Sigmoid colon (tissue), 6 donors: ENCODE measurements at regions not wholly inside any gene's neighbourhood (a gene's known extent, or its start where the extent isn't known, plus 50 kb on each side); places are given as distances from the start of the nearest gene placed in this dataset.

Experiments
- DNase-seq: peaks from one replicate; pipeline ENCODE4 v3.0.0-alpha.2; 2019
- H3K27ac ChIP-seq, 4 donors: fragments of 200-600 bp; sonication (generic); one replicate each; pipeline ENCODE4 v1.5.1; 2016 to 2019; ENCODE audit warnings: mild to moderate bottlenecking in 1 of 4
- H3K27me3 ChIP-seq, 3 donors: fragments of 200-600 bp; sonication (generic); one replicate each; pipeline ENCODE4 v1.5.1; 2019; ENCODE audit warnings: mild to moderate bottlenecking in 1 of 3
- H3K36me3 ChIP-seq, 4 donors: fragments of 200-600 bp; sonication (generic); one replicate each; pipeline ENCODE4 v1.5.1; 2016 to 2019
- H3K4me1 ChIP-seq, 4 donors: fragments of 200-600 bp; sonication (generic); one replicate each; pipeline ENCODE4 v1.5.1; 2017 to 2019
- H3K4me3 ChIP-seq, 4 donors: fragments of 200-600 bp; sonication (generic); one replicate each; pipeline ENCODE4 v1.5.1; 2017 to 2019; ENCODE audit warnings: mild to moderate bottlenecking in 2 of 4, moderate library complexity in 1 of 4
- H3K9me3 ChIP-seq, 4 donors: fragments of 200-600 bp in 3 of 4; sonication (generic) in 3 of 4; one replicate each; pipeline versions ENCODE4 v1.5.1 to v1.6.1; 2013 to 2019
- EP300 ChIP-seq, 4 donors: sonication (generic); formaldehyde crosslinking; IDR thresholded peaks; one replicate each; pipeline ENCODE4 v1.6.1; 2017; ENCODE audit warnings: antibody characterized with exemption in 4 of 4
- POLR2A ChIP-seq, 2 donors: fragments of 450-650 bp; IDR thresholded peaks; one replicate each; pipeline ENCODE4 v1.6.1; 2016; ENCODE audit warnings: antibody characterized with exemption in 2 of 2, mild to moderate bottlenecking in 2 of 2, moderate library complexity in 2 of 2
- POLR2AphosphoS5 ChIP-seq, 4 donors: sonication (generic); formaldehyde crosslinking; IDR thresholded peaks; one replicate each; pipeline ENCODE4 v1.6.1; 2017; ENCODE audit warnings: antibody characterized with exemption in 4 of 4
- WGBS, 2 donors: extraction: QIAGEN DNeasy Blood & Tissue Kit; methylation state at CpG; one replicate each; pipeline ENCODE4 v1.1.7; 2013; 5-methylcytosine and 5-hydroxymethylcytosine counted together
- intact Hi-C: fragments of 100-400 bp; cut with DNase I; formaldehyde crosslinking; loops from one replicate; pipeline ENCODE4 v1.15.1; 2023
- TF ChIP-seq, protein P1 (sequence below), 4 experiments: fragments of 450-650 bp in 3 of 4; fragments of 200-600 bp in 1 of 4; IDR thresholded peaks; one replicate each; pipeline ENCODE4 v1.5.1; 2016 to 2019; ENCODE audit warnings: antibody characterized with exemption in 4 of 4, mild to moderate bottlenecking in 3 of 4, moderate library complexity in 2 of 4
- donor health status: healthy with polysubstance abuse.
- donor health status: healthy.

DNA sequence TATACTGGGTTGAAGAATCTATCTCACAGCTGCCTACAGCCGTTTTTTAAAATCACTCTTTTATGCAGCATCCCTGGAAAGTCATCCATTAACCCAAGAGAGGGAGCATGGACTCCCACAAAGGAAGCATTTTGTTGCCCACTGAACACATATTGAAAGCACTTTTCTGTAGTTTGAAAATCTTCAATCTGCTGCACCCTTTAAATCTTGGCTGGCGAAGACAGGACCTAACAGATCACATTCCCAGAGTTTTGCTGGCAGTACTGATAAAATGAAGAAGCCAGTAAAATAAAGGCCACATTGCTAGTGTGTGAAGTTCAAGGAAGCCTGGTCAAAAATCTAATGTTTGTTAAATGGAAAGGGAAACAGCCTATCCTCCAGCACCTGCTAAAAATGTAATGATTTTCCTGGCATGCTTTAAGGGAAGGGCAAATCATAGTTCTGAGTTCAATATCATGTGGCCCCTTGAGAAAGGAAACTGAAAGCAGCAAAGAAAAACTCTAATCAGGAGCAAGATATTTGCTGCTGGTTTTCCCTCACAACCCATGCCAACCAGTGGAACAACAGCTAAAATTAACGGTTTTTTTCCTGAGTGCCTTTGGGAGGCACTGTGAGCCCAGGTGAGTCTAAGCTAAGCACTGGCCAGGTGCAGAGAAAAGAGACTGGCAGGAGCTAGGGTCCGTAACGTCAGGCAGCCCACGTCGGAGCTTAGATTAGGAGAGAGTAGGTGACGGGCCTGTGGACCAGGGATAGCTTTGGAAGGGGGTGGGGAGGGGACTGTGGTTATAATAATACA is 97.9 kb upstream of the PALS2 start:
- Histone ChIP-seq H3K9me3 (no peaks in the 10 kb centered on the region), H3K4me3 (no peak overlapping the region), H3K4me1 (peaks cover 0 to 14% (median 5%) of the 10 kb centered on the region in 4 donors), H3K27me3 (no peaks in the 10 kb centered on the region), H3K36me3 (no peaks in the 10 kb centered on the region), H3K27ac (no peak overlapping the region)
- 72 to 78% methylated on average over 8 of the region's 8 CpGs for whole genome bisulfite sequencing, 2 donors
- TF ChIP-seq EP300 (IDR thresholded peaks at IDR 0.05), result no peak
- TF ChIP-seq POLR2A (IDR thresholded peaks at IDR 0.05), result no peak
- TF ChIP-seq, protein P1, sequence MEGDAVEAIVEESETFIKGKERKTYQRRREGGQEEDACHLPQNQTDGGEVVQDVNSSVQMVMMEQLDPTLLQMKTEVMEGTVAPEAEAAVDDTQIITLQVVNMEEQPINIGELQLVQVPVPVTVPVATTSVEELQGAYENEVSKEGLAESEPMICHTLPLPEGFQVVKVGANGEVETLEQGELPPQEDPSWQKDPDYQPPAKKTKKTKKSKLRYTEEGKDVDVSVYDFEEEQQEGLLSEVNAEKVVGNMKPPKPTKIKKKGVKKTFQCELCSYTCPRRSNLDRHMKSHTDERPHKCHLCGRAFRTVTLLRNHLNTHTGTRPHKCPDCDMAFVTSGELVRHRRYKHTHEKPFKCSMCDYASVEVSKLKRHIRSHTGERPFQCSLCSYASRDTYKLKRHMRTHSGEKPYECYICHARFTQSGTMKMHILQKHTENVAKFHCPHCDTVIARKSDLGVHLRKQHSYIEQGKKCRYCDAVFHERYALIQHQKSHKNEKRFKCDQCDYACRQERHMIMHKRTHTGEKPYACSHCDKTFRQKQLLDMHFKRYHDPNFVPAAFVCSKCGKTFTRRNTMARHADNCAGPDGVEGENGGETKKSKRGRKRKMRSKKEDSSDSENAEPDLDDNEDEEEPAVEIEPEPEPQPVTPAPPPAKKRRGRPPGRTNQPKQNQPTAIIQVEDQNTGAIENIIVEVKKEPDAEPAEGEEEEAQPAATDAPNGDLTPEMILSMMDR (IDR thresholded peaks at IDR 0.05), result no peak
- no peak for TF ChIP-seq POLR2AphosphoS5 (IDR thresholded peaks at IDR 0.05)
- DNase-seq, result no peak
- intact Hi-C loops, result no loop called here

DNA sequence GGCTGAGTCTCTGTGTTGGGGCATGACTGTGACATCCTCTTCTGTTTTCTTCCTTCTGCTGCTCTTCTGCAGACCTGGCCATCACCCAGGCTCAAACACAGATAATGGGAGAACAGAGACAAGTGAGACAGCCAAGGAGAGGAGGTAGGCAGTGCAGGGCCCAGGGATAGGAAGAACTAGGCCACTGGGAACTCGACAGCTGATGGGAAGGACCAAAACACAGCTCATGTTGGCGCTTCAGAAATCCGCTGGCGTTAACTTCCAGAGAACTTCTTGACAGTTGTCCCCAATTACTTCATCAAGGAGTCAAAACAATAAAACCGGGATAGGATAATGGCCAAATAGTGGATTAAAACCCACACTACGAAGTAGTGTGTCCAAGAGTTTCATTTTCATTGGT is 97.0 kb upstream of the PALS2 start:
- TF ChIP-seq, protein P1 (IDR thresholded peaks at IDR 0.05), result no peak
- TF ChIP-seq EP300 (IDR thresholded peaks at IDR 0.05), result no peak
- no peak for TF ChIP-seq POLR2AphosphoS5 (IDR thresholded peaks at IDR 0.05)
- TF ChIP-seq POLR2A (IDR thresholded peaks at IDR 0.05), result no peak
- Histone ChIP-seq H3K4me1 (peaks cover 0 to 14% (median 5%) of the 10 kb centered on the region in 4 donors), H3K27me3 (no peaks in the 10 kb centered on the region), H3K4me3 (no peak overlapping the region), H3K36me3 (no peaks in the 10 kb centered on the region), H3K27ac (no peak overlapping the region), H3K9me3 (no peaks in the 10 kb centered on the region)
- intact Hi-C loops, result no loop called here
- 89 to 90% methylated on average over 6 of the region's 6 CpGs for WGBS, 2 donors
- DNase-seq, result no peak

DNA sequence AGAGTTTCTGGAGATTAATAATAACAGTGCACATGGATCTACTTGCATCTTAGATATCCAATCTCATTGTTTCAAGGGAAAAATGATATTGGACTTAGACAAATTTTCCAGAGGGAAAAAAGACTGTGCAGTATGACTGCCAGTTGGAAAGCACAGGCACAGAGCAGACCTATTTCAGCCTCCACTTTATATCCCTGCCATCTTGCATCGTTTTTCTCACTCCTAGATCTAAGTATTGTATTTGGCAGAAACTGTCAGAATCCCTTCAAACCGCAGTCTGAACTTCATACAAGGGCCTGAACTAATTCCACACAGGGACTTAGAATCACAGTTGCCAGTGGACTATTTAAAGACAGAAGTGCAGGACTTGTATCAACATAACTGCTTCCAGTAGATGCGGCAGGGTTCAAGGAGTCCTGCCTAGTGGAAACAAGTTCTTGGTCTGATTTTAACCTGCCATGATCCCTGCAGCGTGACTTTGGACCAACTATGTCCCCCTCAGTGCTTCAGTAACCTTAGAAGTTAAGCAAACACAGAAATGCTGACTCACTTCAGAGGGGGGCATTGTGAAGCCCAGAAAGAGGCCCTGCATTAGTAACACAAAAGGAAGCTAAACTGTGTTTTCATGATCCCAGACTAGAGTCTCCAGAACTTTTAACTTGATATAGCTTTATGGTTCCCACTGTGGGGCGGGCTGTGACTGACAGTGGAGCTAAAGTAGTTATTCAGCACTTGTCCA is 95.7 kb upstream of the PALS2 start:
- 61 to 66% methylated on average over 5 of the region's 5 CpGs for whole genome bisulfite sequencing, 2 donors
- Histone ChIP-seq H3K4me3 (no peak overlapping the region), H3K27me3 (no peaks in the 10 kb centered on the region), H3K36me3 (no peaks in the 10 kb centered on the region), H3K9me3 (no peaks in the 10 kb centered on the region), H3K27ac (peak overlapping the region in 2 of 4 donors; percentile 23 to 65), H3K4me1 (peaks cover 0 to 14% (median 5%) of the 10 kb centered on the region in 4 donors)
- intact Hi-C loops, result no loop called here
- no peak for DNase-seq
- TF ChIP-seq POLR2A (IDR thresholded peaks at IDR 0.05) (no peak), POLR2AphosphoS5 (IDR thresholded peaks at IDR 0.05) (no peak), EP300 (IDR thresholded peaks at IDR 0.05) (no peak)
- TF ChIP-seq, protein P1 (IDR thresholded peaks at IDR 0.05), result no peak

DNA sequence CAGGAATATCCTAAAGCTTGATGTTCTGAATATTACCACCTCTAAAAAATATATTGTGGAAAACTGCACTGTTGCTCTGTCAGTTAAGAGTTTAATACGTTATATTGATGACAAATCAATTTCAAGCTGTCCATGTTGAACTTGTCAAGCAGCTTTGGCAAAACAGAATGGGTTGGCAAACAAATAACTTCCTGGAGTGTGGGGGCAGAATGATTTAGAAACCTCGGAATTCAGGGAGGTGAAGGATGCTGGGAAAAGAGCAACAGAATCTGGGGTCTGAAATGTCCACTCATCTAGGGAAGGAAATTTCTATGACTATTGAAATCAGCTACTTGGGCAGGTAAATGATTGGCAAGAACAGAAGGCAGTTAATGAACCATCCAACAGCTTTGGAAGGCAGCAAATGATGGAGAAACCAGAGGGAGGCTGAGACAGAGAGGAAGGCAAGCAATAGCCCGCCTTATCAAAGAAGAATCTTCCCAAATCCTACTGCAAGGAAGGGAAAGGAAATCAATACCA is 95.1 kb upstream of the PALS2 start:
- Histone ChIP-seq H3K9me3 (no peaks in the 10 kb centered on the region), H3K27me3 (no peaks in the 10 kb centered on the region), H3K4me3 (no peak overlapping the region), H3K27ac (peak overlapping the region in 1 of 4 donors; percentile 65), H3K36me3 (no peaks in the 10 kb centered on the region), H3K4me1 (peaks cover 0 to 14% (median 5%) of the 10 kb centered on the region in 4 donors)
- TF ChIP-seq POLR2AphosphoS5 (IDR thresholded peaks at IDR 0.05), result no peak
- no peak for TF ChIP-seq POLR2A (IDR thresholded peaks at IDR 0.05)
- no peak for TF ChIP-seq EP300 (IDR thresholded peaks at IDR 0.05)
- TF ChIP-seq, protein P1 (IDR thresholded peaks at IDR 0.05), result no peak
- intact Hi-C loops, result no loop called here
- no peak for DNase-seq
- WGBS, 2 donors, result 44 to 58% methylated on average over 3 of the region's 3 CpGs
